COLO668 (cell line): ENCODE measurements at regions not wholly inside any gene's neighbourhood (a gene's known extent, or its start where the extent isn't known, plus 50 kb on each side); places are given as distances from the start of the nearest gene placed in this dataset.
"Not testable (repeated sequence)": the region's sequence is repeated elsewhere in the genome, so short reads cannot be mapped to it uniquely, and the experiment has no call there.

Experiments
- DNase-seq: peaks from one replicate; lab custom pipeline; 2025; ENCODE audit not compliant: unreplicated experiment; lab: John Stamatoyannopoulos, UW

- peak; percentile 56 for DNase-seq
Observed at GRCh38 chr18:10164271-10165071, 250.7 kb downstream of the VAPA start.

- no peak for DNase-seq
Observed at GRCh38 chr18:10166164-10166807, 252.5 kb downstream of the VAPA start.

- DNase-seq, result no peak
Observed at GRCh38 chr18:10167759-10168158, 253.9 kb downstream of the VAPA start.

- DNase-seq, result peak; percentile 25
Observed at GRCh38 chr18:10168477-10168876, 254.7 kb downstream of the VAPA start.

- peak; percentile 34 for DNase-seq
Observed at GRCh38 chr18:10169064-10169562, 255.3 kb downstream of the VAPA start.

GRCh38 chr18:10169814-10170213, 256.0 kb downstream of the VAPA start:
- DNase-seq, result peak; percentile 37

GRCh38 chr18:10170375-10170774, 256.6 kb downstream of the VAPA start:
- DNase-seq, result peak; percentile 71

- not testable (repeated sequence) for DNase-seq
Observed at GRCh38 chr18:10175333-10175732, 261.5 kb downstream of the VAPA start.

- DNase-seq, result not testable (repeated sequence)
Observed at GRCh38 chr18:10179326-10179725, 265.5 kb downstream of the VAPA start.

- peak; percentile 28 for DNase-seq
Observed at GRCh38 chr18:10182009-10182624, 268.3 kb downstream of the VAPA start.

- no peak for DNase-seq
Observed at GRCh38 chr18:10184776-10185175, 269.7 kb upstream of the APCDD1 start.

- DNase-seq, result no peak
Observed at GRCh38 chr18:10188971-10189810, 265.2 kb upstream of the APCDD1 start.

- no peak for DNase-seq
Observed at GRCh38 chr18:10190564-10190963, 263.9 kb upstream of the APCDD1 start.

GRCh38 chr18:10193444-10193843, 261.0 kb upstream of the APCDD1 start:
- no peak for DNase-seq

GRCh38 chr18:10194592-10194991, 259.8 kb upstream of the APCDD1 start:
- no peak for DNase-seq

GRCh38 chr18:10195529-10195928, 258.9 kb upstream of the APCDD1 start:
- no peak for DNase-seq

GRCh38 chr18:10197097-10197496, 257.3 kb upstream of the APCDD1 start:
- DNase-seq, result no peak

GRCh38 chr18:10201226-10201625, 253.2 kb upstream of the APCDD1 start:
- DNase-seq, result no peak

GRCh38 chr18:10201659-10202058, 252.8 kb upstream of the APCDD1 start:
- DNase-seq, result no peak

GRCh38 chr18:10202845-10203321, 251.6 kb upstream of the APCDD1 start:
- DNase-seq, result no peak

- DNase-seq, result no peak
Observed at GRCh38 chr18:10205151-10205550, 249.3 kb upstream of the APCDD1 start.
